ENCODE measurements at regions not wholly inside any gene's neighbourhood (a gene's known extent, or its start where the extent isn't known, plus 50 kb on each side); places are given as distances from the start of the nearest gene placed in this dataset.
"Not testable (repeated sequence)": the region's sequence is repeated elsewhere in the genome, so short reads cannot be mapped to it uniquely, and the experiment has no call there.

- BruUV-seq (replicated peaks): no TSS peak
- ChIA-PET SMC1A (ENCODE audit: uncharacterized antibody, unreplicated experiment) (no interaction called here), CTCF (no interaction called here), POLR2A (no interaction called here), RAD21 (ENCODE audit: unreplicated experiment) (no interaction called here)
- H3K27me3 ChIP-seq (replicated peaks in 1 of 2; ENCODE audit: control insufficient read depth in 2 of 2, insufficient read depth in 2 of 2, low read length in 1 of 2): peaks cover 1 to 3% of the 10 kb centered on the region in 2 experiments; a peak in 3 of 4 replicates
- no peaks in the 10 kb centered on the region for H3K4me1 ChIP-seq (ENCODE audit: control insufficient read depth, insufficient read depth, low read length)
- H3K79me2 ChIP-seq (ENCODE audit: control insufficient read depth, insufficient read depth, low read length): no peaks in the 10 kb centered on the region
- no peak overlapping the region for H2AFZ ChIP-seq (ENCODE audit: control insufficient read depth, low read depth, low read length)
- in situ Hi-C loops (cut with MboI): no loop called here
- no peak for TF ChIP-seq ZBTB11 (CRISPR knock-in tag; IDR thresholded peaks at IDR 0.05)
- no peaks in the 10 kb centered on the region for H3K9me3 ChIP-seq (replicated peaks; ENCODE audit: control insufficient read depth, insufficient read depth, low read length)
- H3K9ac ChIP-seq (ENCODE audit: control insufficient read depth, insufficient read depth, low read length): no peak overlapping the region
- FAIRE-seq (no peak), DNase-seq (ENCODE audit: low read depth, low spot score) (no peak), ATAC-seq (no peak)
- intact Hi-C loops (cut with micrococcal nuclease; ENCODE audit: unreplicated experiment): no loop called here
- no peak overlapping the region for H3K4me2 ChIP-seq (ENCODE audit: control insufficient read depth, insufficient read depth)
- no peak overlapping the region for H3K4me3 ChIP-seq
- H3K27ac ChIP-seq (ENCODE audit: control insufficient read depth, insufficient read depth): no peak overlapping the region
- WGBS (ENCODE audit: insufficient coverage, insufficient replicate concordance, low lambda C conversion rate, missing lambda C conversion rate): 4% methylated on average over 1 of the region's 1 CpG
- no peaks in the 10 kb centered on the region; the same call in 1 of the 2 replicates for H4K20me1 ChIP-seq (ENCODE audit: control insufficient read depth, insufficient read depth)
- H3K36me3 ChIP-seq (ENCODE audit: control insufficient read depth in 2 of 2, insufficient read depth in 2 of 2, low read length in 1 of 2): no peaks in the 10 kb centered on the region
Measured at GRCh38 chr2:97348841-97349240, 235.9 kb downstream of the ANKRD36 start.

- SMC1A ChIA-PET (ENCODE audit: uncharacterized antibody, unreplicated experiment): no interaction called here
Measured at GRCh38 chr2:97348265-97348664, 235.3 kb downstream of the ANKRD36 start.

GRCh38 chr2:97344937-97345336 is 232.0 kb downstream of the ANKRD36 start:
- H3K4me1 ChIP-seq (ENCODE audit: control insufficient read depth, insufficient read depth, low read length); H3K4me2 ChIP-seq (ENCODE audit: control insufficient read depth, insufficient read depth); H3K36me3 ChIP-seq (ENCODE audit: control insufficient read depth in 2 of 2, insufficient read depth in 2 of 2, low read length in 1 of 2); DNase-seq (ENCODE audit: low read depth, low spot score); CTCF ChIA-PET; RAD21 ChIA-PET (ENCODE audit: unreplicated experiment); BruUV-seq (replicated peaks); H3K9me3 ChIP-seq (replicated peaks; ENCODE audit: control insufficient read depth, insufficient read depth, low read length); H3K4me3 ChIP-seq; H4K20me1 ChIP-seq (ENCODE audit: control insufficient read depth, insufficient read depth); intact Hi-C loops (cut with micrococcal nuclease; ENCODE audit: unreplicated experiment); H3K27ac ChIP-seq (ENCODE audit: control insufficient read depth, insufficient read depth); in situ Hi-C loops (cut with MboI); SMC1A ChIA-PET (ENCODE audit: uncharacterized antibody, unreplicated experiment); ATAC-seq; POLR2A ChIA-PET; H3K9ac ChIP-seq (ENCODE audit: control insufficient read depth, insufficient read depth, low read length); FAIRE-seq; H2AFZ ChIP-seq (ENCODE audit: control insufficient read depth, low read depth, low read length); H3K27me3 ChIP-seq (replicated peaks in 1 of 2; ENCODE audit: control insufficient read depth in 2 of 2, insufficient read depth in 2 of 2, low read length in 1 of 2); H3K79me2 ChIP-seq (ENCODE audit: control insufficient read depth, insufficient read depth, low read length): not testable (repeated sequence)
- WGBS (ENCODE audit: insufficient coverage, insufficient replicate concordance, low lambda C conversion rate, missing lambda C conversion rate): no CpG with 5 or more reads among the region's 4 CpGs

More at GRCh38 chr2:97348265-97348664, 235.3 kb downstream of the ANKRD36 start:
- ATAC-seq (no peak), FAIRE-seq (no peak), DNase-seq (ENCODE audit: low read depth, low spot score) (no peak)
- CTCF ChIA-PET: no interaction called here
- no peak for TF ChIP-seq RFX5 (IDR thresholded peaks at IDR 0.05; ENCODE audit: low read depth, low read length)
- peaks cover 0 to 3% of the 10 kb centered on the region in 2 experiments; a peak in 1 of 4 replicates for H3K27me3 ChIP-seq (replicated peaks in 1 of 2; ENCODE audit: control insufficient read depth in 2 of 2, insufficient read depth in 2 of 2, low read length in 1 of 2)
- no peaks in the 10 kb centered on the region for H3K4me1 ChIP-seq (ENCODE audit: control insufficient read depth, insufficient read depth, low read length)
- H3K4me2 ChIP-seq (ENCODE audit: control insufficient read depth, insufficient read depth): no peak overlapping the region
- no peaks in the 10 kb centered on the region for H3K79me2 ChIP-seq (ENCODE audit: control insufficient read depth, insufficient read depth, low read length)
- 2% methylated on average over 3 of the region's 3 CpGs for WGBS (ENCODE audit: insufficient coverage, insufficient replicate concordance, low lambda C conversion rate, missing lambda C conversion rate)
- no peaks in the 10 kb centered on the region; the same call in 1 of the 2 replicates for H4K20me1 ChIP-seq (ENCODE audit: control insufficient read depth, insufficient read depth)
- no peak overlapping the region for H3K9ac ChIP-seq (ENCODE audit: control insufficient read depth, insufficient read depth, low read length)
- RAD21 ChIA-PET (ENCODE audit: unreplicated experiment): no interaction called here
- no peak overlapping the region for H2AFZ ChIP-seq (ENCODE audit: control insufficient read depth, low read depth, low read length)
- BruUV-seq (replicated peaks): no TSS peak
- intact Hi-C loops (cut with micrococcal nuclease; ENCODE audit: unreplicated experiment): no loop called here
- no peak overlapping the region for H3K4me3 ChIP-seq
- in situ Hi-C loops (cut with MboI): no loop called here
- POLR2A ChIA-PET: no interaction called here
- no peak overlapping the region for H3K27ac ChIP-seq (ENCODE audit: control insufficient read depth, insufficient read depth)
- H3K9me3 ChIP-seq (replicated peaks; ENCODE audit: control insufficient read depth, insufficient read depth, low read length): no peaks in the 10 kb centered on the region
- H3K36me3 ChIP-seq (ENCODE audit: control insufficient read depth in 2 of 2, insufficient read depth in 2 of 2, low read length in 1 of 2): no peaks in the 10 kb centered on the region
